HG03558 (cell line): ENCODE measurements at regions not wholly inside any gene's neighbourhood (a gene's known extent, or its start where the extent isn't known, plus 50 kb on each side); places are given as distances from the start of the nearest gene placed in this dataset.

Experiments
- ATAC-seq: cut with Tn5 transposase; IDR thresholded peaks from one replicate; pipeline ENCODE4 v1.9.1; 2021; ENCODE audit warnings: moderate number of reproducible peaks; ENCODE audit not compliant: unreplicated experiment; ENCODE audit errors: extremely low read depth

DNA sequence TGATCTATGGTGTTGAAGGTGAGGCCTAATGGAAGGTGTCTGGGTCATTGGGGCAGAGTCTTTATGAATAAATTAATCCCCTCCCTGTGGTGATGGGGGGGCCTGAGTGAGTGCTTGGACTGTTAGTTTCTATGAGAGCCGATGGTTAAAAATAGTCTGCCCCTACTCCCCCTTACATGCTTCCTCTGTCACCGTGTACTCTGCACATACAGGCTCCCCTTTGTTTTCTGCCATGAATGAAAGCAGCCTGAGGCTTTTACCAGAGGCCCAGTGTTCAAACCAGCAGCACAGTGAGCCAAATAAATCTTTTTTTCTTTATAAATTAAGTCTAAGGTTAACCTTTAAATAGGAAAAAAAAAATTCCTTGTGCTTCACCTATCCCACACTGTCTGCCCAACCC, 657.0 kb downstream of the AMY1C start:
- no peak for ATAC-seq

DNA sequence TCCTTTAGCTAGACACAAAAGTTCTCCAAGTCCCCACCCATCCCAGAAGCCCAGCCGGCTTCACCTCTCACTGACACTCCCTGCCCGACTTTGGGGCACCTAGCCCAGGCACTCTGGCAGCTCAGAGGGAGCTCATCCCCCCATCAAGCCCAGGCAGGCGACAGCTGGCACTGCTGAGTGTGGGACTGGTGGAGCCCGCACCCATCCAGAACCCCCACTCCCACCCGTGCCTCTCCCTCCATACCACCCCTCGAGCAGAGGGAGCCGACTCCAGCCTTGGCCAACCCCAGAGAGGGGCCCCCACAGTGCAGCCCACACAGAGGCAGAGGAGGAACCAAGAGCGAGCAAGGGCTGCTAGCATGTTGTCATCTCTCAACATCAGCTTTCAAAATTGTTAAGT, 658.6 kb downstream of the AMY1C start:
- ATAC-seq = no peak

DNA sequence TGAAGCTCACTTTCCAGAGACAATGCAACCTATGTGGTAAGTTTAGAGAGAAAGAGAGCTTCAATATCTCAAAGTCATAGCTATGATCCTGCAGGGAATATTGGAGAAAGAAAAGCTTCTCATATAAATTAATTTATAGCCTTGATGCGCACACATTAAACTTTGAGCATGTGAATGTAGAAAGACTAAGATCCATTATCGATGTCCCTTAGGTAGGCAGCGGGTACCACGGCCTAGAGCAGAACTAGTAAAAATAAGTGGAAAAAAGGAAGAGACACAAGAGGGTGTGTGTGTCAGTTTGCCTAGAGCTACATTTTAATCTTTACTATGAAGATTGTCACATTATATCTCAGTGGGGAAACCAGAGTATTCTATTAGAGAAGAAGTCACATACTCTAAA, 685.6 kb downstream of the AMY1C start:
- no peak for ATAC-seq

DNA sequence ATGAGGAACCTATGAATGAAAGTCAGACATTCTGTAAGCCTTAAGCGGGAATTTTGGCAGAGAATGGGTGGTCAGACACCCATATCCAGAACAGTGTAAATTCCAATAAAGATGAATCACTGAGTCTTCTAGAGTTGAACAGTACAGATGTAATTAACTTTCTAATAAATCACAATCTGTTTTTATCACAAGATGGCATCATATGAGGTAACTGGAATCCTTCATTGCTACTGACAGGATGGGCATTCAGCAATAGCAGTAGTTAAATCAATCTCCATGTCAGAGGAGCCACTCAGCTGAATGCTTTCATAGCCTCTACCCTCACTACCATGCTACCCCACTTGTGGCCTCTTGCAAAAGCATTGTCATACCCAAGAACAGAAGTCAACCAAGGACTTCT, 690.3 kb downstream of the AMY1C start:
- ATAC-seq = no peak

DNA sequence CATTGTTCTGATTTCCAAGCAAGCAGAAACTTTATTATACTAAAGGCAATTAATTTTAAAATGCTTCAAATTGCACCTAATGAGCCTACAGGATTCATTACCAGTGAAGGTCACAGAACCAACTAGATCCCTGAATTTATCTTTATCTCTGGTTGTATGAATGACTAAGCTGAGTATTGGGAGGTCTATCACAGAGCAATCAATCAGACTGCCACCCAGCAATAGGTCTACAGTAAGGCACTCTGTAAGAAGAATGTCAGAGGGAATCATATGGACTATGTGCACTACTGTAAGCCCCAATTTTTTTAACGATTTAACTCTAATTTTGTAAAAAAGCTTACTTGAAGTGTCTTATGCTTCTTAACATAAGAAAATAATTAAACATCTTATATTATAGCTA, 707.0 kb downstream of the AMY1C start:
- no peak for ATAC-seq

DNA sequence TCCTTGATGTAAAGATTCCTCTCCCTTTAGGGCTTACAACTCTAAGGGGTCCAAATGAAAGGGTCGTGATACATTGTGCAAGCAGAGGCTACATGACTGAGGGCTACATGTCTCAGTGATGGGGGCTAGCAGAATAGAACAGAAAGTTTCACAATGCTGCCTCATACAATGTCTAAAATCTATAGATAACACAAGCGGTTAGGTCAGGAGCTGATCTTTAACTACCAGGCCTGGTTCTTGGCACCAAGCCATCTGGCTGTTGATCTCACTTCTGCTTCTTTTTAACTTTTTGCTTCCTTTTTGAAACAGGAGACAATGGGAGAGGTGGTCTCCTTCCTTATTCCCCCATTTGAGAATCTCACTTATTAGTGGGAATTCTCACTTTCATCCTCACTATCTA, 710.2 kb downstream of the AMY1C start:
- no peak for ATAC-seq

DNA sequence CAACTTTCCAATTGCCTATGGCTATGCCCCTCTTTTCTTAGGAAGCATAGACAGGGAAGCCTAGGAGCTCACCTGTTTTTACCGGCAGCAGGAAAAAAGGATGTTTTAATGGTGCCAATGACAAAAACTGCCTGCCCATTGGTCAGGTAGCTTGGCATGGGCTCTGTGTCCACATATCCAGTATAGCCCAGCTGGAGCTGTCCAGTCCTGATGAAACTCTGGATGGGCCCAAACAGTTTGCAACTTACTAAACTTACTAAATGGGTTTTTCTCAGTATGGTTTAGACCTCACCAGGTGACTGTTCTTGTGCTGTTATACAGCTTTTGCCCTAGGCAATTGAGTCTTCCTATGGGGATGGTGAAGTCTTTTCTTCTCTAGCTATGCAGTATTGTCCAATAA, 711.2 kb downstream of the AMY1C start:
- ATAC-seq = no peak

DNA sequence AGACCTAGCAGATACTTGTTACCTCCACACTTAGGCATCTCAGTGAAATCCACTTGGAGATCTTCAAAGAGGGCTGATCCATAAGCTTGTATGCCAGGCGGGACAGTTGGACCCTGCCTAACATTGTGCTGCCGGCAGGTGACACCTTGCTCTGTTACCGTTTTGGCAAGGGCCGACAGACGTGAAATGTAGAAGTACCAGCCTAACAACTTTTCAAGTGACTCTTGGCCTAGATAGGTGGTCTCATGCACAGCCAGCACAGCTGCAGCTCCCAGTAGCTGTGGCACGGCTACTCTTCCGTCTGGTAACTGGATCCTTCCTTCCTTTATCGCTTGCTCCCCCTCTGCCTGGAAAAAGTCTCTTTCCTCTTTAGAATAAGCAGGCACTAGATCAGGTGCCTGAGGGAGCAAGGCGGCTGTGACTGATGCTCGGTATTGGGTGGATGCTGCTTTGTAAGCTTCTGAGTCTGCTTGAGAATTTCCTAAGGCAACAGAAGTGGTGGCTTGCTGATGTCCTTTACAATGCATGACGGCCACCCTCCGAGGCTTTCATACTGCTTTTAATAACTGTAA, 713.5 kb downstream of the AMY1C start:
- ATAC-seq = no peak

DNA sequence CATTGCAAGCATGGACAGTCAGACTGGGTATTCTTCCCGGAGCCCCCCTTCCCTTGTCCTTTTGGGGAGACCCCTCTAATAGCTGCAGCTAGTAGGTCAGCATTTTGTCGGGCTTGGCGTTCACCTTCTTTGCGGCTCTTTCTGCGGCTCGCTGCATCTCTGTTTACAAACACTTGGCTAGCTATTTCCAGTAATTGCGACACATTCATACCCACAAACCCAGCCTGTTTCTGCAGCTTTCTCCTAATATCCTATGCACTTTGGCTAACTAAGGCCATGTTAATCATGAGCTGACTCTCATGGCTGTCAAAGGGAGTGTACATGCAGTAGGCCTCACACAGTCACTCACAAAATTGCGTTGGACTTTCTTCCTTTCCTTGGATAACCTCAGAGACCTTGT, 716.4 kb downstream of the AMY1C start:
- no peak for ATAC-seq

DNA sequence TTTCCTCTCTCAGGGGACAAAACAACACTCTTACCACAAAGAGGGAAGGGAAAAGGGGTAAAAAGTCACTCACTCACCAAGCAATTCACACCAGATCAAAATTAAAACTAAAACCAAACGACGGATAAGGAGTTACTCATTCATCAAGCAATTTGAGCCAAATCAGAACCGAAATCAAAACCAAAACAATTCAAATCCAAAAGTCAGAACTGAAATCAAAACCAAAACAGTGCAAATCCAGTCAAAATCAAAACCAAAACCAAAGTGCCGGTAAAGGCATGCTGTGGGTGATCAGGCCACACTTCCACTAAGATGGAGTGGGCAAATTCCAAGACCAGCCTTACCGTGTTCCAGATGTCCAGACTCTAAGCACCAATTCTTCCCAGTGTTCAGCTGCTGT, 717.9 kb downstream of the AMY1C start:
- ATAC-seq = peak; percentile 79

DNA sequence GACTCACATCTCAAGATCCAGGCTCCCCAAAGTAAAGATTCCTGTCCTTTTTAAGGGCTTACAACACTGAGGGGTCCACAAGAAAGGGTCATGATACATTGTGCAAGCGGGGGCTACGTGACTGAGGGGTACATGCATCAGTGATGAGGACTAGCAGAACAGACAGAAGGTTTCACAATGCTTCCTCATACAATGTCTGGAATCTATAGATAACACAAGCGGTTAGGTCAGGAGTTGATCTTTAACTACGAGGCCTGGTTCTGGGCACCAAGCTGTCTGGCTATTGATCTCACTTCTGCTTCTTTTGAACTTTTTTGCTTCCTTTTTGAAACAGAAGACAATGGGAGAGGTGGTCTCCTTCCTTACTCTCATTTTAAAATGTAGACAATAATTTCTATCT, 718.6 kb downstream of the AMY1C start:
- no peak for ATAC-seq

DNA sequence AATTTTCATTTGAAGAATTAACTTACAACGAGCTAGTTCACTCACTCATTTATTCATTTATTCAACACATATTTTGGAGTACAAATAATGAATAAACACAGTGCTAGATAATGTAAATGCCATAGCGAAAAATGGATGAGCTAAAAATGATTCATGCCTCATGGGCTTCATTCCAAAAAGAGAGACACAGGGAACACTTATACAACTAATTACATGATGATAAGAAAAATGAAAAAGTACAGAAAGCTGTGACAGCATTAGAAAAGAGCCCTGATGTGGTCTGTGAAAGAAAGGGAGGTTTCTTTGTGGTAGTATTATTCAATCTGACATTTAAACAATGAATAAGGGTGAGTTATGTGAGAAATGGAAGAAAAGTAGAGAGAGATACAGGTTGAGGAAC, 726.4 kb downstream of the AMY1C start:
- no peak for ATAC-seq

DNA sequence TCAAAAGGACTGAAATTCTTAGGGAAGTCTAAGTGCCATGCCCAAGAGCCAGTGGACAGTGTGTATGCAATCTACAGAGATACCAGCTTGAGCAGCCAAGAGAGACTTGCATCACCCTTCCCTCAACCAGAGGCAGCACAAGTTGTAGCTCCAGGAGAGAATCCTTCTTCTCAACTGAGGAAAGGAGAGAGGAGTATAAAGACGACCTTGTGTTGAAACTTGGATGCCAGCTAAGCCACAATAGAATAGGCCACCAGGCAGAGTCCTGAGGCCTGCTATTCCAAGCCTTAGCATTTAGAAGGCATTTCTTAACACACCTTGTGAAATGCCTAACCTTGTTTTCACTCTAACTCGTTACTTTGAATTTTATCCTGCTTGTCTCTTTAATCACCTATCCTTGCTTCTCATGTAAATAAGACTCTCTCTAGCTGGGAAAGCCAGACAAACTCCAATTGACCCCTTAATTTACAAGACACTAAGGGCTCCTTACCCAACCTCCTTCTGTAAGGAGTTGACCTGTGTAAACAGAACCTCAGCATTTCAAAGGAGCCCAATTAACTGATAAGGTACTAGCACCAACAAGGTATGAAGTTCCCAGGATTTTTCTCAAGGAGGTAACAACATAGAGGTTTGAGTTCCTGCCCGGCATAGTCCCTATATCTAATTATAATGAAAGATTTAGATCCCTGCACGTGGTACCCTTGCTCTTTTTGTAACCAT, 738.8 kb downstream of the AMY1C start:
- ATAC-seq = no peak

DNA sequence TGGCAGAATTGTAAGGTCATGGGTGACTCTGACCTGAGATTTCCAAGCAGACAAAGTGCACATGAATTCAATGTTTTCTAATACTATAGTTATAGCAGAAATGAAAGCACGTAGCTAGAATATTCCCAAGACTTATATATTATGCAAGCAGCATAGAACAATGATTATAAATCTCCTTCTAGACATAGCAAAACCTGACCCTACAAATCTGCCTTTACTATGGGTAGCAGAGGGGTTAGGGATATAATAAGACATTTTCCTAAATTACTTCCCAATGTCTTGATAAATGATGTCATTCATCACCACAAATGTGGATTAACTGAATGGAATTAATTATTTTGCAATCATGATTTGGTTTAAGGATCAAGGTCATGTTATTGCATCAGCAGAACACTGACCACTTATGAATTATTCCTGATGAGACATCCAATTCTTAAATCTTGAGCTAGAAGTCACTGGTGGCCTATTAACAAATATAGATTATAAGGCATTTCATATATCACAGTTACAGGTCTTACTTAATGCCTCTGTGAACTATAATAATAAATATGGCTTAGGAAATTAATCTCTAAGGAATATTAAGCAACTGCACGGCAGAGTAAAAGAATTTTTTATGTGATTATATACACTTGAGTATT, 776.6 kb downstream of the AMY1C start:
- ATAC-seq = no peak

DNA sequence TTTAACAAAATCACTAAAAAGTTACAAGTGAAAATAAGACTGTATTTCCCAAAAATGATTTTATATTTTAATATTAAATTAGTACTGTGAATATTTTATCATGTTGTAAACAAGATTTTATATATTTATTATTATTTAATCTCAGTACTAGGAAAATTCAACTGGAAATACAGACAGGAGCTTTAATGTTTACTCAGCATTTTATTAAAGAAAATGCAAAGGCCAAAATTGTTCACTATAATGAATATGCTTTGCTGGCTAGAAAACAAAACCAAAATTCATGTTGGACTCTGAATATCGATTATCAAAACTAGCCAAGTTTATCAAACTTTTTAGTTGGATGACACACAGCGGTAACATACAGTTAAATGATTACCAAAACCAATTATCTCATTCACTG, 782.3 kb downstream of the AMY1C start:
- no peak for ATAC-seq

DNA sequence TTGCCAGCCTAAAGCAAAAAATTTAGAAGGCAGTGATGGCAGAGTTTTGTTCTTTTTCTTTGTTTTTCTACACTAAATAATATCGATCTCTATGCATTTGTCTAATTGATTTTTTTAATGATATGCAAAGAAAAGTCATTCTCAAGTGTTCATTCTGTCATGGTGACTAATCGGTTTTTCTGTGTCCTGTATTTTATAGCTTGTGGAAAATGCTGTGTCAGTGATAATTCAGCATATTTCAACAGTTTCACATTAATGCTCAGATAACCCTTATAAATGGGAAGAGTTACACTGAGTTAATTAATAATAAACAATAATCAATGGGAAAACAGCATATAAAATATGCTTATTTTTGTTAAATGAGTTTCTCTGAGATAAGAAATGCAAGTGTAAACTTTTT, 824.9 kb downstream of the AMY1C start:
- no peak for ATAC-seq

DNA sequence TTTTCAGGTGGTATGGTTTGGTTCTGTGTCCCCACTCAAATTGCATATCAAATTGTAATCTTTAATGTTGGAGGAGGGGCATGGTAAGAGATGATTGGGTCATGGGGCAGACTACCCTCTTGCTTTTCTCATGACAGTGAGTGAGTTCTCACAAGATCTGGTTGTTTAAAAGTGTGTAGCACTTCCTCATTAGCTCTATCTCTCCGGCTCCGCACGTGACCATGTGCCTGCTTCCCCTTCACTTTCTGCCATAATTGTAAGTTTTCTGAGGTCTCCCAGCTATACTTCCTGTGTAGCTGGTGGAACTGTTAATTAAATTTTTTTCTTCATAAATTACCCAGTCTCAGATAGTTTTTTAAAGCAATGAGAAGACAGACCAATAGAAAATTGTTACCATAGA, 843.2 kb downstream of the AMY1C start:
- ATAC-seq = no peak

DNA sequence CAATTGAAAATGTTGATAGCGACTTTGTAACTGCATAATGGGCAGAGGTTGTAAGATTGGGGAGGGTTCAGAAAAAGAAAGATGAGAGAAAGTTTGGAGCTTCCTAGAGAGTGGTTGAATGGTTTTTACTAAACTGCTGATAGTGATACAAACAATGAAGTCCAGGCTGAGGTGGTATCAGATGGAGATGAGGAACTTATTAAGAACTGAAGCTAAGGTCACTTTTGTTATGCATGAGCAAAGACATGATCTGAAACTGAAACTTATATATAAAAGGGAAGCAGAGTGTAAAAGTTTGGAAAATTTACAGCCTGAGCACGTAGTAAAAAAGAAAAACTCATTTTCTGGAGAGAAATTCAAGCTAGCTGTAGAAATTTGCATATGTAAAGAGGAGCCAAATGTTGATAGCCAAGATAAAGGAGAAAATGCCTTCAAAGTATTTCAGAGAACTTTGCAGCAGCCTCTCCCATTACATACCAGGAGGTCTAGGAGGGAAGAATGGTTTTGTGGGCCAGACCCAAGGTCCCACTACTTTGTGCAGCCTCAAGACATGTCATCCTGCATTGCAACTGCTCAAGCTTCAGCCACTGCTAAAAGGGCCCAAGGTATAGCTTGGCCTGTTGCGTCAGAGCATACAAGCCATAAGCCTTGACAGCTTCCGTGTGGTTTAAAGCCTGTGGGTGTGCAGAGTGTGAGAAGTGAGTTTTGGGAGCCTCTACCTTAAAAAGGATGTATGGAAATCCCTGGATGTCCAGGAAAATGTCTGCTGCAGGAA, 843.9 kb downstream of the AMY1C start:
- peak; percentile 42 for ATAC-seq

DNA sequence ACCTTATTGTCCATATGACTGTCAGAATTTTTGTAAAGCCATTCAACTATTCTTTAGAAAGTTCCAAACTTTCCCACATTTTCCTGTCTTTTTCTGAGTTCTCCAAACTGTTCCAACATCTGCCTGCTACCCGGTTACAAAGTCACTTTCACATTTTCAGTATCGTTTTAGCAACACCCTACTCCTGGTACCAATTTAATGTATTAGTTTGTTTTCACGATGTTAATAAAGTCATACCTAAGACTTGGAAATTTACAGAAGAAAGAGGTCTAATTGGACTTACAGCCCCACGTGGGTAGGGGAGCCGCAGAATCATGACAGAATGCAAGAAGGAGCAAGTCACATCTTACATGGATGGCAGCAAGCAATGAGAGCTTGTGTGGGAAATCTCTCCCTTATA, 867.8 kb downstream of the AMY1C start:
- ATAC-seq = no peak

DNA sequence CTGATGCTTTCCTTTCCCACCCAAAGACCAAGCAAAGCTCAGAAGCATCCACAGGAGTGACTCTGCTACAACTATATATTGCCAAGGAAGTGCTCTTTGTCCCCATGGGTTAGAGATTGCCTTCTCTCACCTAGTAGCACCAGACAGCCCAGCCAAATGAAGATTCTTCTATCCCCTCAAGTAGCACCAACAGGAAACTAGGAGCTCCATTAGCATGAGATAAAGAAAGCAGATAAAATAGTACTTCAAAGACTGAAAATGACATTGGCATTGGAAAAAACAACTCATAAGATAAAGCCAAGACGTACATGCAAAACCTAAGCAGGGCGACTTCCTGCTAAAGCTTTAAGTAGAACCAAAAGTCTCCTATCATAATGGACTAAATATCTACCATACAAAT, 871.5 kb downstream of the AMY1C start:
- no peak for ATAC-seq

DNA sequence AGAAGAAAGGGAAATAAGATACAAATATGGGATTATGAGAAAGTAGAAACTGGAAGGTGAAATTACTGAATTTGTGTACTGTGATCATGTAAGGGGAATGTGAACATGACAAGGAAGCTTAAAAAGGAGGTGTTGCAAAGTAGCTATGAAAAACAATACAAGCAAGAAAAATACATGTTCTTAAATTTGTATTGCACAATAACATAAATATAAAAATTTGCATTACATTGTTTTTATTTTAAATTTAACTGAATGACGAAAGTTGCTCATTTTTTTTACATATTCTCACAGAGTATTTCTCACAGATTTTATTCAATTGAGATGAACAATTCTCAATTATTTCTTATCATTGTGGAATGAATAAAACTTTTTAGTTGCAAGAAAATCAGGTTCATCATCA, 874.8 kb downstream of the AMY1C start:
- ATAC-seq = no peak
